ENCODE measurements at regions not wholly inside any gene's neighbourhood (a gene's known extent, or its start where the extent isn't known, plus 50 kb on each side); places are given as distances from the start of the nearest gene placed in this dataset.
"Not testable (repeated sequence)": the region's sequence is repeated elsewhere in the genome, so short reads cannot be mapped to it uniquely, and the experiment has no call there.

DNA sequence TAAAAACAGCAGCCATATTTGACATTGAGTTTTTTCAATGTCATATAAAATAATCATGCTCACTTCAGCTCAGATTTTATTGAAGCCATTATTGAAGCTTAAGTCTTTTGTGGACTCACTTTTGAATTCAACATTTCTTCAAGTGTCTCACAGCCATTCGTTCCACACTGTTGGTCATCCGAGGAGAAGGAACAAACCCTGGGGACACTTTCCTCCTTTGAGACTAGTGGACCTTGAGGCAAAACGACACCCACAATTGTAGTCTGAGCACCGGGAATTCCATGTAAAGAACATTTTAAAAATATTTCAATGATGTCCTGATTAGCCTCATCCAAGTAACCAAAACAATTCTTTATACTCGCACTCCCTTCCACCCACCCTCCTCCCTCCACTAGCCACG lies 174.7 kb downstream of the CD47 start:
- no peaks in the 10 kb centered on the region for H3K9me3 ChIP-seq (ENCODE audit: control extremely low read depth in 1 of 5, control insufficient read depth in 4 of 5, insufficient read depth in 2 of 5, low read depth in 1 of 5, low read length in 4 of 5)
- CTCF ChIA-PET: interaction anchor here (1.3 kb wide), 1 partner anchor 12 kb away, joined by 6 read pairs; no protein-coding TSS in a partner anchor
- no peak overlapping the region for H3K4me3 ChIP-seq (ENCODE audit: control insufficient read depth in 1 of 7, extremely low read depth in 1 of 7, insufficient read depth in 4 of 7, low read depth in 2 of 7, low read length in 6 of 7)
- no peak overlapping the region for H3K27ac ChIP-seq (ENCODE audit: insufficient read depth in 1 of 2, low read depth in 1 of 2, low read length in 2 of 2, poor library complexity in 1 of 2, severe bottlenecking in 2 of 2)
- DNase-seq: no peak
- no peaks in the 10 kb centered on the region for H3K4me1 ChIP-seq (ENCODE audit: control extremely low read depth in 1 of 4, control insufficient read depth in 4 of 4, insufficient read depth in 4 of 4, low read length in 3 of 4)
- H3K36me3 ChIP-seq (ENCODE audit: control insufficient read depth in 4 of 4, insufficient read depth in 4 of 4, low read length in 3 of 4): no peaks in the 10 kb centered on the region
- no peaks in the 10 kb centered on the region for H3K27me3 ChIP-seq (replicated peaks in 2 of 5; ENCODE audit: control insufficient read depth in 4 of 5, insufficient read depth in 5 of 5, low read length in 4 of 5)
- 100% methylated on average over 3 of the region's 6 CpGs for WGBS (ENCODE audit: insufficient coverage)
- POLR2A ChIA-PET: no interaction called here

DNA sequence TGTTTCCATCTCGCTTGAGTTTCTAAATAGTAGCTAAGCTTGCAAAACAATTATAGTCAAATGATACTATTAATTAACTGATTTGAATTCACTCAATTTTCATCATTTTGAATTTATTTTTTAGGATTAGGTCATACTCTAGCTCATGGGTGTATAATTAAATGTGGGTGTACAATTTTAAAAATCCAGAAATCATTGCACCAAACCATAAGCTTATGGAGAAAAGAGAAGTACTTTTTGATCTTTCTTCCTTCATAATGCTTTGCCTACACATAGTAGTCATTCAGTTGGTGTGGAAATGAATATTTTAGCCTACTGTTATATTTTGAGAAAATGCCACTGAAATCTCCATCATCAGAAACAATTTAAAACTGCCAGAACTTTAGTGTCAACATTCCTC lies 175.1 kb downstream of the CD47 start:
- Histone ChIP-seq H3K4me3 (ENCODE audit: control insufficient read depth in 1 of 7, extremely low read depth in 1 of 7, insufficient read depth in 4 of 7, low read depth in 2 of 7, low read length in 6 of 7) (no peak overlapping the region), H3K9me3 (ENCODE audit: control extremely low read depth in 1 of 5, control insufficient read depth in 4 of 5, insufficient read depth in 2 of 5, low read depth in 1 of 5, low read length in 4 of 5) (no peaks in the 10 kb centered on the region), H3K27ac (ENCODE audit: insufficient read depth in 1 of 2, low read depth in 1 of 2, low read length in 2 of 2, poor library complexity in 1 of 2, severe bottlenecking in 2 of 2) (no peak overlapping the region), H3K4me1 (ENCODE audit: control extremely low read depth in 1 of 4, control insufficient read depth in 4 of 4, insufficient read depth in 4 of 4, low read length in 3 of 4) (no peaks in the 10 kb centered on the region), H3K27me3 (replicated peaks in 2 of 5; ENCODE audit: control insufficient read depth in 4 of 5, insufficient read depth in 5 of 5, low read length in 4 of 5) (no peaks in the 10 kb centered on the region), H3K36me3 (ENCODE audit: control insufficient read depth in 4 of 4, insufficient read depth in 4 of 4, low read length in 3 of 4) (no peaks in the 10 kb centered on the region)
- ChIA-PET POLR2A (no interaction called here), CTCF (interaction anchor here (1.3 kb wide), 1 partner anchor 12 kb away, joined by 6 read pairs; no protein-coding TSS in a partner anchor)
- DNase-seq: no peak
- no CpG with 5 or more reads among the region's 1 CpG for WGBS (ENCODE audit: insufficient coverage)

DNA sequence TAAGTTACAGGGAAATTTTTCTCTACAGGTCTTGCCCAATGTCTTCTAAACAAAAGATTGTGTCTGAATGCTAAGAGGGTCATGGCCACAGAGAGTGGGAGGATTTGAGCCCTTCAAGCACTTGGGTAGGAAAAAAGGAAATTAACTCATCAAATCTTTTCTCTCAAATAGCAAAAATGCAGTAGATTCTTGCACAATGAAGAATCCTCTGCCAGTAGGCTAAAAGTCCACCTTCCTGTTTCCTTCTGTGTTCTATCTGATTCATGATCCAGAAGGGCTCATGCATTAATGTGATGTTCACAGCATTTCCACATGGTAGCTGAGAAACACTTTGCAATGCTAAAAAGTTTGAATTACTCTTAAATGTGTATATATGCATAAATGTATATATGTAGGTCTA lies 177.1 kb downstream of the CD47 start:
- no peaks in the 10 kb centered on the region for H3K4me1 ChIP-seq (ENCODE audit: control extremely low read depth in 1 of 4, control insufficient read depth in 4 of 4, insufficient read depth in 4 of 4, low read length in 3 of 4)
- no peaks in the 10 kb centered on the region for H3K9me3 ChIP-seq (ENCODE audit: control extremely low read depth in 1 of 5, control insufficient read depth in 4 of 5, insufficient read depth in 2 of 5, low read depth in 1 of 5, low read length in 4 of 5)
- H3K36me3 ChIP-seq (ENCODE audit: control insufficient read depth in 4 of 4, insufficient read depth in 4 of 4, low read length in 3 of 4): no peaks in the 10 kb centered on the region
- H3K27me3 ChIP-seq (replicated peaks in 2 of 5; ENCODE audit: control insufficient read depth in 4 of 5, insufficient read depth in 5 of 5, low read length in 4 of 5): no peaks in the 10 kb centered on the region
- ChIA-PET POLR2A (no interaction called here), CTCF (no interaction called here)
- no peak for DNase-seq
- no peak overlapping the region for H3K4me3 ChIP-seq (ENCODE audit: control insufficient read depth in 1 of 7, extremely low read depth in 1 of 7, insufficient read depth in 4 of 7, low read depth in 2 of 7, low read length in 6 of 7)
- no peak overlapping the region for H3K27ac ChIP-seq (ENCODE audit: insufficient read depth in 1 of 2, low read depth in 1 of 2, low read length in 2 of 2, poor library complexity in 1 of 2, severe bottlenecking in 2 of 2)

- Histone ChIP-seq H3K4me3 (ENCODE audit: control insufficient read depth in 1 of 7, extremely low read depth in 1 of 7, insufficient read depth in 4 of 7, low read depth in 2 of 7, low read length in 6 of 7) (no peak overlapping the region), H3K27me3 (replicated peaks in 2 of 5; ENCODE audit: control insufficient read depth in 4 of 5, insufficient read depth in 5 of 5, low read length in 4 of 5) (no peaks in the 10 kb centered on the region), H3K36me3 (ENCODE audit: control insufficient read depth in 4 of 4, insufficient read depth in 4 of 4, low read length in 3 of 4) (no peaks in the 10 kb centered on the region), H3K9me3 (ENCODE audit: control extremely low read depth in 1 of 5, control insufficient read depth in 4 of 5, insufficient read depth in 2 of 5, low read depth in 1 of 5, low read length in 4 of 5) (no peaks in the 10 kb centered on the region), H3K4me1 (ENCODE audit: control extremely low read depth in 1 of 4, control insufficient read depth in 4 of 4, insufficient read depth in 4 of 4, low read length in 3 of 4) (no peaks in the 10 kb centered on the region), H3K27ac (ENCODE audit: insufficient read depth in 1 of 2, low read depth in 1 of 2, low read length in 2 of 2, poor library complexity in 1 of 2, severe bottlenecking in 2 of 2) (no peak overlapping the region)
- 93% methylated on average over 3 of the region's 3 CpGs for WGBS (ENCODE audit: insufficient coverage)
- ChIA-PET POLR2A (interaction anchor here (0.6 kb wide), 1 partner anchor 70 kb away, joined by 3 read pairs; no protein-coding TSS in a partner anchor), CTCF (no interaction called here)
- no peak for DNase-seq
Observed at GRCh38 chr3:107911337-107912000, 179.4 kb downstream of the CD47 start.

DNA sequence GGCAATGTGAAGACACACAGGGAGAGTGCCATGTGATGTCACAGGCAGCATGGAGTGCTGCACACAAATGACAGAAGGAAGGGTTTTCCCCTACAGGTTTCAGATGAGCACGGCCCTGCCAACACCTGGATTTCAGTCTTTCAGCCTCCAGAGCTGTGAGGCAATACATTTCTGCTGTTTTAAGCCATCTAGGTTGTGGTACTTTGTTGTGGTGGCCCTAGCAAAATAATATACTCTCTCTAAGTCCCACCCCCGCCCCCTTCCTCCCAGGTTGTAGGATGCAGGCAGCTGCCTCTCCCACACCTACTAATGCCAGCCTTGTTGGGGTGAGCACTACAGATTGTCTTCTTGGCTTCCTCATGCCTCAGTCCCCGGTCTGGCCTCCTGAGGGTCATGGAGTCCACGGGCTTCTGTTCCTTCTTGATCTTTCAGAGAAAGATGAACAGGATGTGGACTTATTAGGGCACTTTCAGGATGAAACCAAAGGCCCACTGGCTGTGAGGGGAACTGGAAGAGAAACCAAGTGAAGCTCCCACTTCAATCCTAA lies 180.0 kb downstream of the CD47 start:
- Histone ChIP-seq H3K27me3 (replicated peaks in 2 of 5; ENCODE audit: control insufficient read depth in 4 of 5, insufficient read depth in 5 of 5, low read length in 4 of 5) (no peaks in the 10 kb centered on the region), H3K4me3 (ENCODE audit: control insufficient read depth in 1 of 7, extremely low read depth in 1 of 7, insufficient read depth in 4 of 7, low read depth in 2 of 7, low read length in 6 of 7) (no peak overlapping the region), H3K9me3 (ENCODE audit: control extremely low read depth in 1 of 5, control insufficient read depth in 4 of 5, insufficient read depth in 2 of 5, low read depth in 1 of 5, low read length in 4 of 5) (no peaks in the 10 kb centered on the region), H3K36me3 (ENCODE audit: control insufficient read depth in 4 of 4, insufficient read depth in 4 of 4, low read length in 3 of 4) (no peaks in the 10 kb centered on the region), H3K4me1 (ENCODE audit: control extremely low read depth in 1 of 4, control insufficient read depth in 4 of 4, insufficient read depth in 4 of 4, low read length in 3 of 4) (no peaks in the 10 kb centered on the region), H3K27ac (ENCODE audit: insufficient read depth in 1 of 2, low read depth in 1 of 2, low read length in 2 of 2, poor library complexity in 1 of 2, severe bottlenecking in 2 of 2) (no peak overlapping the region)
- WGBS (ENCODE audit: insufficient coverage): 95% methylated on average over 4 of the region's 4 CpGs
- POLR2A ChIA-PET: no interaction called here
- CTCF ChIA-PET: no interaction called here
- no peak for DNase-seq

DNA sequence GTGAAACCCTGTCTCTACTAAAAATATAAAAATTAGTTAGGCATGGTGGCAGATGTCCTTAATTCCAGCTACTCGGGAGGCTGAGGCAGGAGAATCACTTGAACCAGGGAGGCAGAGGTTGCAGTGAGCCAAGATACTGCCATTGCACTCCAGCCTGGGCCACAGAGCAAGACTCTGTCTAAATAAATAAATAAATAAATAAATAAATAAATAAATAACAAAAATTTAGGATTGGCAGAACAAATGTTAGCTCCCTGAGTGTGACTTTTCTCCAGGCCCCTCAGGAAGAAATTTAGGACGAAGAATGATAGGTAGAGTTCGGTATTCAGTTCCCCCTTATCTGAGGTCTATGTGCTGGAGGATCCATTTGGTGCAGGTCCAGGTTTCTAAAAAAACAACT lies 181.2 kb downstream of the CD47 start:
- H3K9me3 ChIP-seq (ENCODE audit: control extremely low read depth in 1 of 5, control insufficient read depth in 4 of 5, insufficient read depth in 2 of 5, low read depth in 1 of 5, low read length in 4 of 5); POLR2A ChIA-PET; H3K4me3 ChIP-seq (ENCODE audit: control insufficient read depth in 1 of 7, extremely low read depth in 1 of 7, insufficient read depth in 4 of 7, low read depth in 2 of 7, low read length in 6 of 7); H3K27me3 ChIP-seq (replicated peaks in 2 of 5; ENCODE audit: control insufficient read depth in 4 of 5, insufficient read depth in 5 of 5, low read length in 4 of 5); DNase-seq; H3K27ac ChIP-seq (ENCODE audit: insufficient read depth in 1 of 2, low read depth in 1 of 2, low read length in 2 of 2, poor library complexity in 1 of 2, severe bottlenecking in 2 of 2); H3K36me3 ChIP-seq (ENCODE audit: control insufficient read depth in 4 of 4, insufficient read depth in 4 of 4, low read length in 3 of 4); H3K4me1 ChIP-seq (ENCODE audit: control extremely low read depth in 1 of 4, control insufficient read depth in 4 of 4, insufficient read depth in 4 of 4, low read length in 3 of 4): not testable (repeated sequence)
- 73% methylated on average over 3 of the region's 3 CpGs for WGBS (ENCODE audit: insufficient coverage)
- CTCF ChIA-PET: interaction anchor here (1.1 kb wide), 1 partner anchor 10 kb away, joined by 4 read pairs; no protein-coding TSS in a partner anchor

GRCh38 chr3:107907996-107908395 lies 182.8 kb downstream of the CD47 start:
- Histone ChIP-seq H3K27ac (ENCODE audit: insufficient read depth in 1 of 2, low read depth in 1 of 2, low read length in 2 of 2, poor library complexity in 1 of 2, severe bottlenecking in 2 of 2) (no peak overlapping the region), H3K4me1 (ENCODE audit: control extremely low read depth in 1 of 4, control insufficient read depth in 4 of 4, insufficient read depth in 4 of 4, low read length in 3 of 4) (no peaks in the 10 kb centered on the region), H3K27me3 (replicated peaks in 2 of 5; ENCODE audit: control insufficient read depth in 4 of 5, insufficient read depth in 5 of 5, low read length in 4 of 5) (no peaks in the 10 kb centered on the region), H3K36me3 (ENCODE audit: control insufficient read depth in 4 of 4, insufficient read depth in 4 of 4, low read length in 3 of 4) (no peaks in the 10 kb centered on the region), H3K4me3 (ENCODE audit: control insufficient read depth in 1 of 7, extremely low read depth in 1 of 7, insufficient read depth in 4 of 7, low read depth in 2 of 7, low read length in 6 of 7) (no peak overlapping the region), H3K9me3 (ENCODE audit: control extremely low read depth in 1 of 5, control insufficient read depth in 4 of 5, insufficient read depth in 2 of 5, low read depth in 1 of 5, low read length in 4 of 5) (peaks cover 0 to 4% (median 0%) of the 10 kb centered on the region in 5 experiments)
- CTCF ChIA-PET: interaction anchor here (0.9 kb wide), 1 partner anchor 20 kb away, joined by 3 read pairs; no protein-coding TSS in a partner anchor
- POLR2A ChIA-PET: no interaction called here
- no peak for DNase-seq

Measured in common myeloid progenitor, CD34-positive (primary cell).